ELR (cell line): ENCODE measurements at regions not wholly inside any gene's neighbourhood (a gene's known extent, or its start where the extent isn't known, plus 50 kb on each side); places are given as distances from the start of the nearest gene placed in this dataset.
"Not testable (repeated sequence)": the region's sequence is repeated elsewhere in the genome, so short reads cannot be mapped to it uniquely, and the experiment has no call there.

Source experiments
- DNase-seq: peaks from one replicate; pipeline ENCODE4 v3.0.0-alpha.2; 2015; ENCODE audit warnings: low read depth

- DNase-seq, result peak; percentile 87
Measured at GRCh38 chr16:88303890-88304819, 78.6 kb upstream of the ZNF469 start.

GRCh38 chr16:88305176-88305575 is 77.6 kb upstream of the ZNF469 start:
- no peak for DNase-seq

GRCh38 chr16:88306411-88306810 is 76.3 kb upstream of the ZNF469 start:
- peak; percentile 21 for DNase-seq

DNA sequence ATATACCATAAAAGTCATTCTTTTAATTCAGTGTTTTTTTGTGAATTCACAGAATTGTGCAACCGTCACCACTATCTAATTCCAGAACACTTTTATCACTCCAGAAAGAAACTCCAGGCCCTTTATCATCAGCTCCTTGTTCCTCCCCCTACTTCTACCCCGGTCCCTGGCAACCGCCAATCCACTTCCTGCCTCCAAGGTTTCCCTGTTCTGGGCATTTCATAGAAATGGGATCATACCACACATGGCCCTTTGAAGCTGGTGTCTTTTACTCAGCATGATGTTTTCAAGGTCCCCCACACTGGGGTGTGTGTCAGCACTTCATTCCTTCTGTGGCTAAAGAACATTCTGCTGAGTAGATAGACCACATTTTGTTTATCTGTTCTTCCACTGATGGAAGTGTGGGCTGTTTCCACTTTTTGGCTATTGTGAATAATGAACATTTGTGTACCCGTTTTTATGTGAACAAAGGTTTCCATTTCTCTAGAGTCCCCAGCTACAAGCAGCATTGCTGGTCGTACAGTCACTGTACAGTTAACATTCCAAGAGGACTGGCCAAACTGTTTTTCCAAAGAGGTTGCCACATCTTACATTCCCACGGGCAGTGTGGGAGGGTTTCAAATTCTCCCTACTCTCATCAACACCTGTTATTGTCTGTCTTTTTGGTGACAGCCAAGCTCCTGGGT is 75.8 kb upstream of the ZNF469 start:
- DNase-seq, result peak; percentile 93

DNA sequence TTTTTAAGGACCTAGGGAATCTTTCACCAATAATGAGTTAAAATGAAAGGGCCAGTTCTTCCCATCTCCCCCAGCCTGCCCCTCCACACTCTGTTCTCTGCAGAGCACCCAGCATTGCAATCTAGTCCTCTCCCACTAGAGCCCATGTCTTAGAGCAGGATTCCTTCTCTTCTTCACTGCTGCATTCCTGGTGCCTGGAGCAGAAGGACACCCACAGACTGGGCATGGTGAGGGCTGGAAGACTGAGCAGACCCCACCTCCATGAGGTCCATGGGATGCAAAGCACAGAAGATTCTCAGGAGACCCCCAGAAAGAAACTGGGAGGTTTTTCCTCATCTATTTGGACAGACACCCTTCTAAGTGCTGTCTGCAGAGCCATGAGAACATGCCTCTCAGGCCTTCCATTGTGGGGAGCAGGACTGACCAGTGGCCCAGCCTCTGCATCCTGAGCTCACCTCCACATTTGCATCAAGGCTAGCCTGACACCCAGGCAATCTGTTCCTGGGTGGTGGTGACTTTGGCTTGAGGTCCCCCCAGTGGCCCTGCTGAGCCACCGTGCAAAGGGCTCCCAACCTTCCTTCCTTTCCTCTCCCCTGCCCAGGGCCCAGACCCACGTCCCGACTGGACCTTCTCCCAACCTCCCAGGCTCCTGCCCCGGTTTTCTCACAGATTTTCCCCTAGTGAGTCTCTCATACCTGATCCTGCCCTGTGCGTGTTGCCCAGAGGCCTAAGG is 74.2 kb upstream of the ZNF469 start:
- DNase-seq, result no peak

DNA sequence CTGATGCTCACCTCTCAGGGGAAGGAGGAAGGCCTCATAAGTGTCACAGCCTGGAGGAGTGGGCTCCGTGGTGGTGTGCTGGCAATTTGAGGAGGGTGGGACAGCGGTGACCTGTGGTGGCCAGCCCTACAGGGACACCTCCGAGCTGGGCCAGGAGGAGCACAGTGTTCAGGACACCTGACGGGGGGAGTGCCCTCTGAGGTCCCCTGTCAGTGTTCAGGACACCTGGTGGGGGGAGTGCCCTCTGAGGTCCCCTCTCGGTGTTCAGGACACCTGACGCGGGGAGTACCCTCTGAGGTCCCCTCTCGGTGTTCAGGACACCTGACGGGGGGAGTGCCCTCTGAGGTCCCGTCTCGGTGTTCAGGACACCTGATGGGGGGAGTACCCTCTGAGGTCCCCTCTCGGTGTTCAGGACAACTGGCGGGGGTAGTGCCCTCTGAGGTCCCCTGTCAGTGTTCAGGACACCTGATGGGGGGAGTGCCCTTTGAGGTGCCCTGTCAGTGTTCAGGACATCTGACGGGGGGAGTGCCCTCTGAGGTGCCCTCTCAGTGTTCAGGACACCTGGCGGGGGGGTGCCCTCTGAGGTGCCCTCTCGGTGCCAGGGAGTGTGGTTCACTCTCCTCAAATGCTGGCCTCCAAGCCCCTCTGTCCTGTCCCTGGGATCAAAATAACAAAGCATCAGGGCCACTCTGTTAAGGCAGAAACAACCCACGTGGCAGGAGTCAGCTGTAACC is 73.4 kb upstream of the ZNF469 start:
- no peak for DNase-seq

DNA sequence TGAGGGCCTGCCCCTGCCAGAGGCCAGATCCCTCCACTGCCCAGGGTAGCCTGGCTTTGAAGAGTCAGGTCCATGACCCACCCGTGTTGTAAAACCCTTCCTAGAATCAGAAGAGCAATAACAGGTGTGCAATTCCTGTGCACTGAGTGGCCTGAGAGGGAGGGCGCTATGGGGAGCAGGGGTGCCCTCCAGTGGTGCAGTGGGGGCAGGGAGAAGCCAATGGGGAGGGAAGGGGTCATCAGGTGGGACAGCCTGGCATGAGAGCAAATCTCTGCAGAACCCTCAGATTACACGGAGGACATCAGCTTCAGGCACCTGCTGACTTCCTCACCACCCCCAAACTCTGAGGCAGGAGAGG is 72.9 kb upstream of the ZNF469 start:
- DNase-seq, result no peak

DNA sequence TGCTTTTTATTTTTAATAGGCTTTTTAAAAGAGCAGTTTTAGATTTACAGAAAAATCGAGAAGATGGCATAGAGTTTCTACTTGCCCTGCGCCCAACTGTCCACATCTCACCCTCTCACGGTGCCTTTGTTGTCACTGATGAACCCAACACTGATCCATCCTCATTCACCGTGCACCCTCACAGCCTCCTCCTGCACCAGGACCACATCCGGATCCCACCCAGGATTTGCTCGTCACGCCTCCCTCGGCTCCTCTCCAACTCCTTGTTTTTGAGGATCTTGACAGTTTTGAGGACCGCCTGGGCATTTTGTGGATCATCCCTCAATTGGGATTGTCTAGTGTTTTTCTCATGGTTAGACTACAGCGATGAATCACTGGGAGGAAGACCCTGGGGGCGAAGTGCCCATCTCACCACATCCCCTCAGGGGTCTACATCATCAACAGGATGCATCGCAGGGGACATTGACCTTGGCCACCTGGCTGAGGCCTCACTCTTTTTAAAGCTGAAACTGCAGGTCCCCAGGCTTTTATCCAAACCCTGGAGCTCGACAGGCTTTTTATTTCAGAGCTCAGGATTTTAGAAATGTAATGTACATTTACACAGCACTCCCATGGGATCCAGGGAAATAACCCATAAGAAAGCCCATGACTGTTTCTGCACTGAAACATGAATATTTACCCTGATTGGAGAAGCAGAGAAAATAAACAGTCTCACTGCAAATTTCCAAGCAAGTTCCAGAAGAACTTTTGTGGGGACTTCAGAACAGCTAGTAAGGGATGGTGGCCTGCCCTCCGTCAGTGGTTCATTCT is 71.8 kb upstream of the ZNF469 start:
- DNase-seq, result peak; percentile 49

- DNase-seq, result not testable (repeated sequence)
Measured at GRCh38 chr16:88311860-88312259, 70.9 kb upstream of the ZNF469 start.

- DNase-seq, result no peak
Measured at GRCh38 chr16:88312732-88313131, 70.0 kb upstream of the ZNF469 start.

- no peak for DNase-seq
Measured at GRCh38 chr16:88314991-88315542, 67.7 kb upstream of the ZNF469 start.

- DNase-seq, result peak; percentile 83
Measured at GRCh38 chr16:88315543-88316105, 67.1 kb upstream of the ZNF469 start.

GRCh38 chr16:88316151-88316550 is 66.6 kb upstream of the ZNF469 start:
- no peak for DNase-seq

DNA sequence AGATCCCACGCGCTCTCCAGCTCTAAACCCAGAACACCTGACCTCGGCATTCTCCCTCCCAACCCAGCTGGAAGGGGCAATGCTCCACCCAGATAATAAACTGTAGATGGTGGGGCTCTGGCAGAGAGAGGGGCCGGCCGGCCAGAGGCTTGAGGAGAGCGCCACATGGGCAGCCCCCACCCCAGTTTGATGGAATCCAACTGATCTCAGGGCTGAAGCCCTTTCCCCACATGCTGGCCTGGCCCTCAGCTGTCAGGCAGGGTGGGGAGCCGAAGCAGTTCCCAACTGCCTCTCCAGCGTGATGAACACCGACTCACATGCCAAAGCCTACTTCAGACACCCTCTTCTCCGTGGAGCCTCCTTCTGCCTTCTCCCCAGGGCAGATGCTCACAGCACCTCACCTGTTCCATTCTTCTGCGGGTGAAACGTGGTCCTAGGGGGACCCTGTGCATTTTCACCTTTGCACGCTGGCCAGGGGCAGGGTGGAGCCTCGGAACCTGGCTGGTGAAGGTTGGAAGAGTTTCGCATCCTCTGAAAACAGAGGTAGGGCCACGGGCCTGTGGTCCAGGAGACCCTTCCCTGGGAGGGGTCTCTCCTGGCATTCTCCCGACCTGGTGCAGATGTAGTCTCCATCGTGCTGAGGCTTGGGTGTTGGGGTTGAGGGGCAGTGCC is 65.7 kb upstream of the ZNF469 start:
- no peak for DNase-seq

DNA sequence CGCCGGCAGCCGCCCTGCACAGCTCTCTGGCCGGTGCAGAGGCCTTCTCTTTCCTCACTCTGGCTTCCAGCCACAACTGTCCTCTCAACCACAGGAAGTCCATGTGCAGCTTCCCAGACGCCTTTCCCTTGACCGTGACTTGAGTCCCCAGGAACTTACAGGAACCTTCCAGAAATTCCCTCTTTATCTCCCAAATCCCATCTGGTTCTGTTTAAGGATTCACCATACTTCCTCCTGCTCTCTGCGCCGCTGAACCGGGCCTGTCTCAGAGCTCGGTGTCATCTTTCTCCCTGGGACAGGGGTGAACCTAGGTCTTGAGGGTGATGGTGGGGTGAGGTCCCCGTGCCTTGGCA is 65.2 kb upstream of the ZNF469 start:
- no peak for DNase-seq

GRCh38 chr16:88318051-88318450 is 64.7 kb upstream of the ZNF469 start:
- no peak for DNase-seq

GRCh38 chr16:88318521-88318920 is 64.2 kb upstream of the ZNF469 start:
- DNase-seq, result no peak

GRCh38 chr16:88319116-88319965 is 63.4 kb upstream of the ZNF469 start:
- no peak for DNase-seq
